SK-N-SH (cell line): ENCODE measurements at regions not wholly inside any gene's neighbourhood (a gene's known extent, or its start where the extent isn't known, plus 50 kb on each side); places are given as distances from the start of the nearest gene placed in this dataset.

Experiments
- CTCF ChIA-PET: fragments of 300-600, 350-600 bp; formaldehyde crosslinking; extraction: SDS; loops from one replicate; lab custom pipeline; 2021; lab: Yijun Ruan, JAX
- POLR2A ChIA-PET: fragments of 350-600 bp; sonication (Branson Sonifier 250); formaldehyde crosslinking; extraction: SDS; loops from one replicate; lab custom pipeline; 2020; ENCODE audit warnings: antibody characterized with exemption, inconsistent platforms; lab: Yijun Ruan, JAX
- DNase-seq: peaks from one replicate; pipeline ENCODE4 v3.0.0; 2012
- H2AFZ ChIP-seq: fragments of 200-600 bp; sonication (generic); 2 replicates; pipeline ENCODE4 v1.8.1; 2016; ENCODE audit warnings: antibody characterized with exemption, mild to moderate bottlenecking, low read depth
- H3F3A ChIP-seq: fragments of 200-600 bp; sonication (generic); replicated peaks from 2 replicates; pipeline ENCODE3; 2016; ENCODE audit warnings: antibody characterized with exemption, mild to moderate bottlenecking; ENCODE audit not compliant: insufficient read depth
- H3K27ac ChIP-seq, 2 experiments: fragments of 200-500 bp in 1 of 2; fragments of 200-600 bp in 1 of 2; sonication (Bioruptor generic) in 1 of 2; sonication (generic), shearing (Covaris generic) in 1 of 2; 2 replicates each; pipeline versions ENCODE4 v1.5.1 to v1.6.1; 2014 to 2016; ENCODE audit warnings: low read depth in 2 of 2, inconsistent platforms in 1 of 2, low read length in 1 of 2, mild to moderate bottlenecking in 1 of 2, mixed read lengths in 1 of 2
- H3K27me3 ChIP-seq: fragments of 200-600 bp; sonication (generic), shearing (Covaris generic); 2 replicates; pipeline ENCODE4 v1.6.1; 2016; ENCODE audit warnings: mixed run types; ENCODE audit not compliant: insufficient read depth
- H3K36me3 ChIP-seq, 2 experiments: fragments of 200-500 bp in 1 of 2; fragments of 200-600 bp in 1 of 2; sonication (Bioruptor generic) in 1 of 2; sonication (generic) in 1 of 2; replicated peaks in 1 of 2; 2 replicates each; pipeline versions ENCODE3 to v1.5.1; 2014 to 2016; ENCODE audit warnings: low read length in 1 of 2, mild to moderate bottlenecking in 1 of 2; ENCODE audit not compliant: insufficient read depth in 2 of 2, control insufficient read depth in 1 of 2
- H3K4me1 ChIP-seq, 2 experiments: fragments of 200-500 bp in 1 of 2; fragments of 200-600 bp in 1 of 2; sonication (Bioruptor generic) in 1 of 2; sonication (generic), shearing (Covaris generic) in 1 of 2; 2 replicates each; pipeline versions ENCODE4 v1.5.1 to v1.6.1; 2014 to 2016; ENCODE audit warnings: low read depth in 1 of 2, low read length in 1 of 2, mixed run types in 1 of 2; ENCODE audit not compliant: insufficient read depth in 2 of 2, control insufficient read depth in 1 of 2
- H3K4me2 ChIP-seq: fragments of 200-600 bp; sonication (generic), shearing (Covaris generic); 2 replicates; pipeline ENCODE4 v1.6.1; 2017; ENCODE audit warnings: mixed run types
- H3K4me3 ChIP-seq, 2 experiments: fragments of 200-500 bp in 1 of 2; fragments of 200-600 bp in 1 of 2; sonication (Bioruptor generic) in 1 of 2; sonication (generic), shearing (Covaris generic) in 1 of 2; 2 replicates each; pipeline versions ENCODE4 v1.5.1 to v1.8.1; 2014 to 2016; ENCODE audit warnings: low read depth in 2 of 2, inconsistent platforms in 1 of 2, low read length in 1 of 2, mild to moderate bottlenecking in 1 of 2, mixed read lengths in 1 of 2, moderate library complexity in 1 of 2
- H3K79me2 ChIP-seq: fragments of 200-600 bp; sonication (generic); 2 replicates; pipeline ENCODE4 v1.8.1; 2017; ENCODE audit warnings: mild to moderate bottlenecking; ENCODE audit not compliant: insufficient read depth
- H3K9ac ChIP-seq: fragments of 200-600 bp; sonication (generic); 2 replicates; pipeline ENCODE4 v1.6.1; 2017; ENCODE audit warnings: mixed run types
- H3K9me2 ChIP-seq: fragments of 200-600 bp; sonication (generic); 2 replicates; pipeline ENCODE4 v1.6.1; 2017; ENCODE audit warnings: mixed run types
- H3K9me3 ChIP-seq: fragments of 200-600 bp; sonication (generic); 2 replicates; pipeline ENCODE4 v1.6.1; 2017; ENCODE audit warnings: mixed run types, mild to moderate bottlenecking, moderate library complexity
- H4K20me1 ChIP-seq: fragments of 200-600 bp; sonication (generic); 2 replicates; pipeline ENCODE4 v1.6.1; 2017; ENCODE audit warnings: mild to moderate bottlenecking, mixed run types; ENCODE audit not compliant: insufficient read depth
- CHD2 ChIP-seq: fragments of 150-350 bp; IDR thresholded peaks from 2 replicates; pipeline ENCODE4 v1.6.1; 2018; ENCODE audit warnings: low read length; ENCODE audit not compliant: partially characterized antibody
- ELF1 ChIP-seq: IDR thresholded peaks from 2 replicates; pipeline ENCODE4 v1.4.0; 2012
- EP300 ChIP-seq, 2 experiments: IDR thresholded peaks; 2 replicates each; pipeline versions ENCODE4 v1.4.0 to v1.6.1; 2012; ENCODE audit warnings: borderline replicate concordance in 1 of 2, low read depth in 1 of 2, low read length in 1 of 2
- FOSL2 ChIP-seq: IDR thresholded peaks from 2 replicates; pipeline ENCODE4 v1.4.0; 2012; ENCODE audit warnings: low read depth, mild to moderate bottlenecking, moderate library complexity, borderline replicate concordance
- FOXM1 ChIP-seq: IDR thresholded peaks from 2 replicates; pipeline ENCODE4 v1.4.0; 2012; ENCODE audit warnings: low read depth, mild to moderate bottlenecking
- MEF2A ChIP-seq: IDR thresholded peaks from 2 replicates; pipeline ENCODE4 v1.4.0; 2012; ENCODE audit warnings: low read depth, borderline replicate concordance
- MXI1 ChIP-seq: IDR thresholded peaks from 2 replicates; pipeline ENCODE4 v1.6.1; 2012; ENCODE audit warnings: mild to moderate bottlenecking, low read depth, low read length, improper control_type of control experiment
- NRF1 ChIP-seq: IDR thresholded peaks from 2 replicates; pipeline ENCODE4 v1.6.1; 2012; ENCODE audit warnings: low read depth, mild to moderate bottlenecking, low read length
- RAD21 ChIP-seq: IDR thresholded peaks from 2 replicates; pipeline ENCODE4 v1.6.1; 2012; ENCODE audit warnings: mild to moderate bottlenecking, low read length
- SIN3A ChIP-seq: IDR thresholded peaks from 2 replicates; pipeline ENCODE4 v1.6.1; 2012; ENCODE audit warnings: low read depth, mild to moderate bottlenecking, low read length, moderate library complexity, borderline replicate concordance
- SMC3 ChIP-seq: IDR thresholded peaks from 2 replicates; pipeline ENCODE4 v1.6.1; 2012; ENCODE audit warnings: low read depth, low read length, improper control_type of control experiment
- TAF1 ChIP-seq: IDR thresholded peaks from 2 replicates; pipeline ENCODE4 v1.6.1; 2012; ENCODE audit warnings: low read depth, mild to moderate bottlenecking, low read length, moderate library complexity, borderline replicate concordance
- TEAD4 ChIP-seq: IDR thresholded peaks from 2 replicates; pipeline ENCODE4 v1.4.0; 2012; ENCODE audit warnings: mild to moderate bottlenecking, borderline replicate concordance; ENCODE audit not compliant: insufficient read depth
- WGBS: methylation state at CpG from one replicate; pipeline ENCODE4 v1.1.6; 2017; ENCODE audit warnings: low lambda C conversion rate; 5-methylcytosine and 5-hydroxymethylcytosine counted together
- TF ChIP-seq, protein P1 (sequence below): IDR thresholded peaks from 2 replicates; pipeline ENCODE4 v1.6.1; 2012; ENCODE audit warnings: mild to moderate bottlenecking, low read depth, low read length, moderate library complexity
- TF ChIP-seq, protein P2 (sequence below): fragments of 150-350 bp; IDR thresholded peaks from 2 replicates; pipeline ENCODE4 v1.6.1; 2017; ENCODE audit warnings: antibody characterized with exemption, low read length, low read depth, borderline replicate concordance
- TF ChIP-seq, protein P3 (sequence below): fragments of 150-350 bp; IDR thresholded peaks from 2 replicates; pipeline ENCODE4 v1.6.1; 2016; ENCODE audit warnings: mild to moderate bottlenecking, low read depth, low read length
- TF ChIP-seq, protein P4 (sequence below): IDR thresholded peaks from 2 replicates; pipeline ENCODE4 v1.4.0; 2012; ENCODE audit warnings: low read depth, borderline replicate concordance
- TF ChIP-seq, protein P5 (sequence below): IDR thresholded peaks from 2 replicates; pipeline ENCODE4 v1.4.0; 2012; ENCODE audit warnings: low read depth

DNA sequence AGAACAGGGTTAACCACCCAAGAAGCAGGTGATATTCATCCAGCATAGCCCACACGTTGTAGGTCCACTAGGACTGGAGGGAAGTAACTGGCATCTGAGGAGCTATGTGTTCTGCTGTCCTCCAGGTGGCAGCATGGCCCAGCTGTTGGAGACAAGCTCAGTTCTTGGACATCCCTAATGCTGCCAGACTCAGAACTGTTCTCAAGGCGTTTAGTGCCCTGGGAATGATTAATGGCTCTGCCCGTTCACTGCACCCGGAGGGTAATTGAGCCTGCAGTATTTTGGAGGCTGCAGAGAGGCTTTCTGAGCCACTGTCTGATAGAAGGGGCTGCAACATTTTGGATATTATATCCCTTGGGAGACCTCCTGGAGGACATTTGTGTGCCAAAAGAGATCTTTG, 521.3 kb upstream of the SEMA6D start (continued):
- TF ChIP-seq, protein P1, sequence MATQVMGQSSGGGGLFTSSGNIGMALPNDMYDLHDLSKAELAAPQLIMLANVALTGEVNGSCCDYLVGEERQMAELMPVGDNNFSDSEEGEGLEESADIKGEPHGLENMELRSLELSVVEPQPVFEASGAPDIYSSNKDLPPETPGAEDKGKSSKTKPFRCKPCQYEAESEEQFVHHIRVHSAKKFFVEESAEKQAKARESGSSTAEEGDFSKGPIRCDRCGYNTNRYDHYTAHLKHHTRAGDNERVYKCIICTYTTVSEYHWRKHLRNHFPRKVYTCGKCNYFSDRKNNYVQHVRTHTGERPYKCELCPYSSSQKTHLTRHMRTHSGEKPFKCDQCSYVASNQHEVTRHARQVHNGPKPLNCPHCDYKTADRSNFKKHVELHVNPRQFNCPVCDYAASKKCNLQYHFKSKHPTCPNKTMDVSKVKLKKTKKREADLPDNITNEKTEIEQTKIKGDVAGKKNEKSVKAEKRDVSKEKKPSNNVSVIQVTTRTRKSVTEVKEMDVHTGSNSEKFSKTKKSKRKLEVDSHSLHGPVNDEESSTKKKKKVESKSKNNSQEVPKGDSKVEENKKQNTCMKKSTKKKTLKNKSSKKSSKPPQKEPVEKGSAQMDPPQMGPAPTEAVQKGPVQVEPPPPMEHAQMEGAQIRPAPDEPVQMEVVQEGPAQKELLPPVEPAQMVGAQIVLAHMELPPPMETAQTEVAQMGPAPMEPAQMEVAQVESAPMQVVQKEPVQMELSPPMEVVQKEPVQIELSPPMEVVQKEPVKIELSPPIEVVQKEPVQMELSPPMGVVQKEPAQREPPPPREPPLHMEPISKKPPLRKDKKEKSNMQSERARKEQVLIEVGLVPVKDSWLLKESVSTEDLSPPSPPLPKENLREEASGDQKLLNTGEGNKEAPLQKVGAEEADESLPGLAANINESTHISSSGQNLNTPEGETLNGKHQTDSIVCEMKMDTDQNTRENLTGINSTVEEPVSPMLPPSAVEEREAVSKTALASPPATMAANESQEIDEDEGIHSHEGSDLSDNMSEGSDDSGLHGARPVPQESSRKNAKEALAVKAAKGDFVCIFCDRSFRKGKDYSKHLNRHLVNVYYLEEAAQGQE, result no peak
- peak; percentile 7; the same call in 1 of the 2 replicates for TF ChIP-seq NRF1
- peak; percentile 100 for TF ChIP-seq RAD21
- TF ChIP-seq CHD2, result peak; percentile 66
- TF ChIP-seq, protein P2, sequence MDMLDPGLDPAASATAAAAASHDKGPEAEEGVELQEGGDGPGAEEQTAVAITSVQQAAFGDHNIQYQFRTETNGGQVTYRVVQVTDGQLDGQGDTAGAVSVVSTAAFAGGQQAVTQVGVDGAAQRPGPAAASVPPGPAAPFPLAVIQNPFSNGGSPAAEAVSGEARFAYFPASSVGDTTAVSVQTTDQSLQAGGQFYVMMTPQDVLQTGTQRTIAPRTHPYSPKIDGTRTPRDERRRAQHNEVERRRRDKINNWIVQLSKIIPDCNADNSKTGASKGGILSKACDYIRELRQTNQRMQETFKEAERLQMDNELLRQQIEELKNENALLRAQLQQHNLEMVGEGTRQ, result no peak
- no peak for TF ChIP-seq ELF1
- TF ChIP-seq MXI1, result peak; percentile 33; the same call in 1 of the 2 replicates
- no peak for TF ChIP-seq MEF2A

DNA sequence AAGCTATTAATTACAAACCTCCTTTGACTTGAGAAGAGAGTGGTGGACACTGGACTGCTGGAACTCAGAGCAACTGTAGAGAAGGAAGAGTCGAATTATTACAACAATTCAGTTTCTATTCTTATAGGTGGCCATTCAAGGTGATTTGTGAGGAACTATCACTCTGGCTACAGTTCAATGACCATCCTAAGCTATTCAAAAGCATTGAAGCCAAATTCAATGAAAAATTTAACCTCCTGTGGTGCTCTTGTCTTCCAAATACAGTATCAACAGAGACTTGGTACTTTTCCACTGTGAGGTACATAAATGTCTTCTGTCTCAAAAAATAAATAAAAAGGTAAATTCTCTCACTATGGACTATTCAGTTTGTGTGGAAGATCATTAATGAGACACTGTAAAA, 513.3 kb upstream of the SEMA6D start:
- no peaks in the 10 kb centered on the region for H4K20me1 ChIP-seq
- H3K4me2 ChIP-seq, result no peak overlapping the region
- H2AFZ ChIP-seq, result no peak overlapping the region
- H3K36me3 ChIP-seq, result no peaks in the 10 kb centered on the region
- no peaks in the 10 kb centered on the region for H3F3A ChIP-seq
- H3K9ac ChIP-seq, result no peak overlapping the region
- H3K4me3 ChIP-seq, result no peak overlapping the region
- H3K9me2 ChIP-seq, result no peaks in the 10 kb centered on the region
- H3K27ac ChIP-seq, result no peak overlapping the region
- no peaks in the 10 kb centered on the region for H3K9me3 ChIP-seq
- H3K4me1 ChIP-seq, result no peaks in the 10 kb centered on the region
- CTCF ChIA-PET, result interaction anchor here (1.1 to 2.6 kb wide), 3 partner anchors 143 to 1082 kb away, joined by 3 to 8 read pairs (median 4); no protein-coding TSS in a partner anchor
- POLR2A ChIA-PET, result no interaction called here
- 6% methylated on average over 1 of the region's 1 CpG for WGBS
- no peaks in the 10 kb centered on the region for H3K79me2 ChIP-seq
- no peak for DNase-seq
- no peaks in the 10 kb centered on the region for H3K27me3 ChIP-seq
- TF ChIP-seq SMC3, result no peak
- TF ChIP-seq EP300 (IDR thresholded peaks at IDR 0.05; ENCODE audit: borderline replicate concordance in 1 of 2, low read depth in 1 of 2, low read length in 1 of 2), result no peak
- no peak for TF ChIP-seq MEF2A
- TF ChIP-seq, protein P3, sequence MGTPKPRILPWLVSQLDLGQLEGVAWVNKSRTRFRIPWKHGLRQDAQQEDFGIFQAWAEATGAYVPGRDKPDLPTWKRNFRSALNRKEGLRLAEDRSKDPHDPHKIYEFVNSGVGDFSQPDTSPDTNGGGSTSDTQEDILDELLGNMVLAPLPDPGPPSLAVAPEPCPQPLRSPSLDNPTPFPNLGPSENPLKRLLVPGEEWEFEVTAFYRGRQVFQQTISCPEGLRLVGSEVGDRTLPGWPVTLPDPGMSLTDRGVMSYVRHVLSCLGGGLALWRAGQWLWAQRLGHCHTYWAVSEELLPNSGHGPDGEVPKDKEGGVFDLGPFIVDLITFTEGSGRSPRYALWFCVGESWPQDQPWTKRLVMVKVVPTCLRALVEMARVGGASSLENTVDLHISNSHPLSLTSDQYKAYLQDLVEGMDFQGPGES, result no peak
- no peak for TF ChIP-seq FOSL2
- TF ChIP-seq TAF1, result no peak
- TF ChIP-seq, protein P4, sequence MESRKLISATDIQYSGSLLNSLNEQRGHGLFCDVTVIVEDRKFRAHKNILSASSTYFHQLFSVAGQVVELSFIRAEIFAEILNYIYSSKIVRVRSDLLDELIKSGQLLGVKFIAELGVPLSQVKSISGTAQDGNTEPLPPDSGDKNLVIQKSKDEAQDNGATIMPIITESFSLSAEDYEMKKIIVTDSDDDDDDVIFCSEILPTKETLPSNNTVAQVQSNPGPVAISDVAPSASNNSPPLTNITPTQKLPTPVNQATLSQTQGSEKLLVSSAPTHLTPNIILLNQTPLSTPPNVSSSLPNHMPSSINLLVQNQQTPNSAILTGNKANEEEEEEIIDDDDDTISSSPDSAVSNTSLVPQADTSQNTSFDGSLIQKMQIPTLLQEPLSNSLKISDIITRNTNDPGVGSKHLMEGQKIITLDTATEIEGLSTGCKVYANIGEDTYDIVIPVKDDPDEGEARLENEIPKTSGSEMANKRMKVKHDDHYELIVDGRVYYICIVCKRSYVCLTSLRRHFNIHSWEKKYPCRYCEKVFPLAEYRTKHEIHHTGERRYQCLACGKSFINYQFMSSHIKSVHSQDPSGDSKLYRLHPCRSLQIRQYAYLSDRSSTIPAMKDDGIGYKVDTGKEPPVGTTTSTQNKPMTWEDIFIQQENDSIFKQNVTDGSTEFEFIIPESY, result no peak
- TF ChIP-seq, protein P1, result no peak
- TF ChIP-seq, protein P5, sequence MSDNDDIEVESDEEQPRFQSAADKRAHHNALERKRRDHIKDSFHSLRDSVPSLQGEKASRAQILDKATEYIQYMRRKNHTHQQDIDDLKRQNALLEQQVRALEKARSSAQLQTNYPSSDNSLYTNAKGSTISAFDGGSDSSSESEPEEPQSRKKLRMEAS, result no peak
- no peak for TF ChIP-seq TEAD4
- TF ChIP-seq FOXM1, result no peak
- TF ChIP-seq SIN3A, result no peak
